ENCODE measurements at regions not wholly inside any gene's neighbourhood (a gene's known extent, or its start where the extent isn't known, plus 50 kb on each side); places are given as distances from the start of the nearest gene placed in this dataset.

DNA sequence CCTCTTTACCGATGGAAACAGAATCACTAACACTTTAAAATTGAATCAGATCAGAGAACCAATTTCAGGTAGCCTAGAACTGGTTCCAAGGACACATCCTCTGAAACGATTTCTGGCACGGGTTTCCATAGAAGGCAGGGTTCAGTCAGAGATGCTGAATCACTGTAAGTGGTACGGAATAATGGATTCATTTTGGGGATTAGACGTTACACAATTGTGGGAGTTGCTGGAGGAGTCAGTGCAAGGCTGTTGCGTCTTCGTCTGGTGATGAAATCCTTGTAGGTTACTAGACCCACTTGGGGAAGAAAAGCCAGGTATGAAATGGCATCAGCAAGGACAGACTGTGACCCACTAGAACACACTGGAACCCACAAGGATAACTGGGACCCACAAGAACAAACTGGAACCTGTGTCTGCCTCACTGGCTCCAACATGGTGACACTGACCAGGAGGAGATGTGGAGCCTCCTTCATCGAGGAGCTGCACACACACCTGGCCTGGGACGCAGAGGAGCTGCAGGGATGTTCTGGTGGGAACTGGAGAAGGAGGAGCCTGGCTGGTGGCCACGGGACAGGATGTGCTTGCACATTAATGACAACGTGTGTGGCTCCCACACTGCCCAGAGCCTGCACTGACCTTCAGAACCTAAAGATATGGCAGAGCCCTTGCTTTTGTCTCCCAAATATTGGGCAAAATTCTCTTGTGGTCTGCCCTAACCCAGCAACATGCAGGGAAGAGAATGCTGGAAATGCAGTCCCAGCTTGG lies 105.1 kb downstream of the TRAPPC11 start:
- H3K4me1 ChIP-seq (ENCODE audit: insufficient read depth, low read length, poor library complexity, severe bottlenecking) = no peaks in the 10 kb centered on the region

DNA sequence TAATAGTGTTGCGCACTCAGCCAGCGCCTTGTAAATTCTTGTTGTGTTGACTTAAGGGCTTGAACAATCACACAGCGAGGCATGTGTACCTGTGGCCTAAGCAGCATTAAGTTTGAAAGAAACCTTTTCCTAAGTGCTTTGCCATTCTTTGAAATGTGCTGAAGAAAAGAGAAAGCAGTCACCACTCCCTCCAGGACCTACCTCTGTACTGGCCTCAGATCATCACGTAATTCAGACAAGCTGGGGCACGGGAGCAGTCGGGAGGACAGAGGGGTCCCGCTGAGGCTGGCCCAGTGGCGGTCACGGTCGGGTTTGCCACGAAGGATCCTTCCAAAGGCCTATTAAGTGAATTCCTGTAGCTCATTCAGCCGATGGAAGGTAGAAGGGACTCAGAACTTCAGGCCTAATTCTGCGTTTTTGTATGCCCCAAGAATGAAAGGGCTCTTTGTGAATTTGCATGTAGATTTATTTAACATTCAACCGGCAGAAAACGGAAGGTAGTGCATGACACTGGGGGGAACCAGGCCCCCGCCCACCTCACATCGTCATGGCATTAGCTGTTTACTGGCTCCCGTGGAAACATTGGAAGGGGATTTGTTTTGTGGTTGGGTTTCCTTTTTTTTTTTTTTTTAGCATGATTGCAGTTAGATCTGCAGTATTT lies 106.3 kb downstream of the TRAPPC11 start:
- Histone ChIP-seq H3K4me1 (ENCODE audit: insufficient read depth, low read length, poor library complexity, severe bottlenecking) (no peaks in the 10 kb centered on the region), H3K36me3 (ENCODE audit: insufficient read depth, low read length, poor library complexity, severe bottlenecking) (no peaks in the 10 kb centered on the region), H3K4me3 (ENCODE audit: low read depth, low read length, poor library complexity, severe bottlenecking) (no peak overlapping the region), H3K27me3 (replicated peaks; ENCODE audit: insufficient read depth, low read depth, low read length, poor library complexity) (peaks cover 2% of the 10 kb centered on the region), H3K9me3 (ENCODE audit: low read depth, low read length, poor library complexity, severe bottlenecking) (no peaks in the 10 kb centered on the region), H3K27ac (ENCODE audit: low read depth, low read length, poor library complexity, severe bottlenecking) (no peak overlapping the region)
- no peak for TF ChIP-seq EZH2 (IDR thresholded peaks at IDR 0.05; ENCODE audit: borderline replicate concordance, low read depth, low read length, poor library complexity, severe bottlenecking)
- TF ChIP-seq, protein P1, sequence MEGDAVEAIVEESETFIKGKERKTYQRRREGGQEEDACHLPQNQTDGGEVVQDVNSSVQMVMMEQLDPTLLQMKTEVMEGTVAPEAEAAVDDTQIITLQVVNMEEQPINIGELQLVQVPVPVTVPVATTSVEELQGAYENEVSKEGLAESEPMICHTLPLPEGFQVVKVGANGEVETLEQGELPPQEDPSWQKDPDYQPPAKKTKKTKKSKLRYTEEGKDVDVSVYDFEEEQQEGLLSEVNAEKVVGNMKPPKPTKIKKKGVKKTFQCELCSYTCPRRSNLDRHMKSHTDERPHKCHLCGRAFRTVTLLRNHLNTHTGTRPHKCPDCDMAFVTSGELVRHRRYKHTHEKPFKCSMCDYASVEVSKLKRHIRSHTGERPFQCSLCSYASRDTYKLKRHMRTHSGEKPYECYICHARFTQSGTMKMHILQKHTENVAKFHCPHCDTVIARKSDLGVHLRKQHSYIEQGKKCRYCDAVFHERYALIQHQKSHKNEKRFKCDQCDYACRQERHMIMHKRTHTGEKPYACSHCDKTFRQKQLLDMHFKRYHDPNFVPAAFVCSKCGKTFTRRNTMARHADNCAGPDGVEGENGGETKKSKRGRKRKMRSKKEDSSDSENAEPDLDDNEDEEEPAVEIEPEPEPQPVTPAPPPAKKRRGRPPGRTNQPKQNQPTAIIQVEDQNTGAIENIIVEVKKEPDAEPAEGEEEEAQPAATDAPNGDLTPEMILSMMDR (conservative IDR thresholded peaks at IDR 0.05; ENCODE audit: low read depth, low read length) = no peak
- ChIA-PET POLR2A (ENCODE audit: low non-redundant PET) (interaction anchor here (0.6 kb wide), 1 partner anchor 83 kb away, joined by 9 read pairs; no protein-coding TSS in a partner anchor), CTCF (interaction anchor here (0.6 kb wide), 1 partner anchor 485 kb away, joined by 9 read pairs; no protein-coding TSS in a partner anchor)
- no peak for DNase-seq (ENCODE audit: low spot score)
- intact Hi-C loops (cut with micrococcal nuclease; ENCODE audit: unreplicated experiment) = no loop called here
- no TSS peak for BruUV-seq (replicated peaks)

More for the DNA sequence above, 105.1 kb downstream of the TRAPPC11 start:
- no TSS peak for BruUV-seq (replicated peaks)
- CTCF ChIA-PET = no interaction called here
- peaks cover 6% of the 10 kb centered on the region for H3K27me3 ChIP-seq (replicated peaks; ENCODE audit: insufficient read depth, low read depth, low read length, poor library complexity)
- no peak overlapping the region for H3K27ac ChIP-seq (ENCODE audit: low read depth, low read length, poor library complexity, severe bottlenecking)
- no peak for DNase-seq (ENCODE audit: low spot score)
- H3K9me3 ChIP-seq (ENCODE audit: low read depth, low read length, poor library complexity, severe bottlenecking) = no peaks in the 10 kb centered on the region
- no peaks in the 10 kb centered on the region for H3K36me3 ChIP-seq (ENCODE audit: insufficient read depth, low read length, poor library complexity, severe bottlenecking)
- intact Hi-C loops (cut with micrococcal nuclease; ENCODE audit: unreplicated experiment) = no loop called here
- POLR2A ChIA-PET (ENCODE audit: low non-redundant PET) = no interaction called here
- no peak overlapping the region for H3K4me3 ChIP-seq (ENCODE audit: low read depth, low read length, poor library complexity, severe bottlenecking)
- no peak for TF ChIP-seq EZH2 (IDR thresholded peaks at IDR 0.05; ENCODE audit: borderline replicate concordance, low read depth, low read length, poor library complexity, severe bottlenecking)
- TF ChIP-seq, protein P1 (conservative IDR thresholded peaks at IDR 0.05; ENCODE audit: low read depth, low read length) = no peak

DNA sequence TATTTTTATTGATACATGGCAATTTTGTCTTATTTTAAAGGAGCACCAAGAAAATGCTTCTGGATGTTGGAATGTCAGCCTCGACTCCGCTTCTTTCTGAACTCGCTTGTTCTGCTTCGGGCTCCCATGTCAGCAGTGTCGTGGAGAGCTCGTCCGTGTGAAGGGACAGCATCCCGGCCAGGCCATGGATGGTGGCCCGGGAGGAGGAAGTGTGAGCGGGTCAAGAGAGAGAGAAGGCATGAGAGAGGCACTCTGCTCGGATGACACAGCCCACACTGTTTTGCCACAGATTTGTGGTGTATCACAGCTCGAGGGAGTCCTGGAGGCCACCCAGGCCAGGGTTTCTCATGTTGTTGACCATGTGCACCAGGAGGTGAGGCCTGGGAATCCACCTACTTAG lies 107.0 kb downstream of the TRAPPC11 start:
- Histone ChIP-seq H3K27ac (ENCODE audit: low read depth, low read length, poor library complexity, severe bottlenecking) (no peak overlapping the region), H3K36me3 (ENCODE audit: insufficient read depth, low read length, poor library complexity, severe bottlenecking) (no peaks in the 10 kb centered on the region), H3K4me1 (ENCODE audit: insufficient read depth, low read length, poor library complexity, severe bottlenecking) (no peaks in the 10 kb centered on the region), H3K4me3 (ENCODE audit: low read depth, low read length, poor library complexity, severe bottlenecking) (no peak overlapping the region), H3K27me3 (replicated peaks; ENCODE audit: insufficient read depth, low read depth, low read length, poor library complexity) (no peaks in the 10 kb centered on the region), H3K9me3 (ENCODE audit: low read depth, low read length, poor library complexity, severe bottlenecking) (no peaks in the 10 kb centered on the region)
- no peak for DNase-seq (ENCODE audit: low spot score)
- POLR2A ChIA-PET (ENCODE audit: low non-redundant PET) = no interaction called here
- TF ChIP-seq, protein P1 (conservative IDR thresholded peaks at IDR 0.05; ENCODE audit: low read depth, low read length) = no peak
- no peak for TF ChIP-seq EZH2 (IDR thresholded peaks at IDR 0.05; ENCODE audit: borderline replicate concordance, low read depth, low read length, poor library complexity, severe bottlenecking)
- no TSS peak for BruUV-seq (replicated peaks)
- intact Hi-C loops (cut with micrococcal nuclease; ENCODE audit: unreplicated experiment) = no loop called here
- CTCF ChIA-PET = no interaction called here
